ENCODE measurements at regions not wholly inside any gene's neighbourhood (a gene's known extent, or its start where the extent isn't known, plus 50 kb on each side); places are given as distances from the start of the nearest gene placed in this dataset.
A peak's percentile ranks its signal among the peaks of the same experiment; 100 is the strongest.

DNA sequence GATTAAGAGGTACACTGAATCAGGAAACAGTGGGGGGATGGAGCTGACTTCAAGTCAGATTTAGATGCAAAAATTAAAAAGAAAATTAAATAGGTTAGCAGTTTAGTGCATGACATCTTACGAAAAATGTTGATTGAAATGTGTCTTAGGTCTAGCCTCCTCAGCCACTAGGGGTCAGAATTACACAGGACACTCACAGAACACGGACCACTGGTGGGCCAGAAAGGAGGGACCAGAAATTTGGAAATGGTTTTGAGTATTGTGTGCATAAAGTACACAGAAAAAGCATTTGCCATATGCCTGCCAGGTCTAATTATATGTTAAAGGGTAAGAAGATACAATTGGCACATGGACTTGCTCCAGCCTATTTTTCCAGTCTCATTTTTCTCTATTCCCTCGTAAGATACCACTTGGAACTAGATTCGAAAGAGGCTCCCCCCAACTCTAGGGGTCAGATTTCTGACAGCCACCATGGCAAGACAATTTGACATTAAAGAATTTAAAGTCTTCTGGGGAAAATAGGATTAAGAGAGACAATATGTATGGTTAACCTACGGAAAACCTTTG lies 550.2 kb upstream of the SETBP1 start:
- Histone ChIP-seq H3K4me3 (replicated peaks; ENCODE audit: insufficient read depth, low read length) (no peak overlapping the region), H3K27ac (replicated peaks) (no peak overlapping the region), H3K27me3 (ENCODE audit: insufficient read depth, poor library complexity, severe bottlenecking) (no peaks in the 10 kb centered on the region)
- peak; percentile 5 to 8 for DNase-seq (ENCODE audit: low read depth in 1 of 2, low spot score in 1 of 2)
- TF ChIP-seq REST (IDR thresholded peaks at IDR 0.05; ENCODE audit: insufficient replicate concordance, low read depth): no peak
- TF ChIP-seq CTCF (IDR thresholded peaks at IDR 0.05; ENCODE audit: insufficient read depth, low read length): peak; percentile 46
- no peak for TF ChIP-seq POLR2AphosphoS5 (IDR thresholded peaks at IDR 0.05; ENCODE audit: low read depth)

DNA sequence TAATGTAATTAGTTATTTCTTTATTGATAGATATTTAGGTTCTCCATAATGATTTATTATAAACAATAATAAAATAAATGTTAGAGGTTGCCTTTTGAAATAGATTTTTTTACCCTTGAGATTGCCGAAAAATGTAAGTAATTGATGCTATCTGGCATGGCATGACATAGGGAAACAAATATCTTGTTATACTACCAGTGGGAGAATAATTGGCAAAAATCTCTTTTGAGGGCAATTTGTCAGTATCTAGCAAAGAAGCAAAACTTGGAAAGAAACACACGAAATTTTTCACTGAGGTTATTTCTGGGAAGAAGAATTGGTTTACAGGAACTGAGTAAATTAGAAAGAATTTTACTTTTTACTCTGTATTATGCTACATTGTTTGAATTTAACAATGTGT lies 547.2 kb upstream of the SETBP1 start:
- no peak for DNase-seq (ENCODE audit: low read depth in 1 of 2, low spot score in 1 of 2)
- Histone ChIP-seq H3K4me3 (replicated peaks; ENCODE audit: insufficient read depth, low read length) (no peak overlapping the region), H3K27ac (replicated peaks) (no peak overlapping the region), H3K27me3 (ENCODE audit: insufficient read depth, poor library complexity, severe bottlenecking) (no peaks in the 10 kb centered on the region)
- TF ChIP-seq REST (IDR thresholded peaks at IDR 0.05; ENCODE audit: insufficient replicate concordance, low read depth) (no peak), GABPA (IDR thresholded peaks at IDR 0.05; ENCODE audit: low read depth) (no peak), CTCF (IDR thresholded peaks at IDR 0.05; ENCODE audit: insufficient read depth, low read length) (no peak), POLR2AphosphoS5 (IDR thresholded peaks at IDR 0.05; ENCODE audit: low read depth) (no peak), SPI1 (IDR thresholded peaks at IDR 0.05; ENCODE audit: borderline replicate concordance, low read depth) (no peak)

GRCh38 chr18:44134447-44134846 lies 546.2 kb upstream of the SETBP1 start:
- TF ChIP-seq CTCF (IDR thresholded peaks at IDR 0.05; ENCODE audit: insufficient read depth, low read length) (no peak), SPI1 (IDR thresholded peaks at IDR 0.05; ENCODE audit: borderline replicate concordance, low read depth) (no peak), POLR2AphosphoS5 (IDR thresholded peaks at IDR 0.05; ENCODE audit: low read depth) (no peak), REST (IDR thresholded peaks at IDR 0.05; ENCODE audit: insufficient replicate concordance, low read depth) (no peak), GABPA (IDR thresholded peaks at IDR 0.05; ENCODE audit: low read depth) (no peak)
- Histone ChIP-seq H3K27ac (replicated peaks) (no peak overlapping the region), H3K27me3 (ENCODE audit: insufficient read depth, poor library complexity, severe bottlenecking) (no peaks in the 10 kb centered on the region), H3K4me3 (replicated peaks; ENCODE audit: insufficient read depth, low read length) (no peak overlapping the region)
- no peak for DNase-seq (ENCODE audit: low read depth in 1 of 2, low spot score in 1 of 2)

All from HL-60 (cell line).